GM12878 (cell line): ENCODE measurements at regions not wholly inside any gene's neighbourhood (a gene's known extent, or its start where the extent isn't known, plus 50 kb on each side); places are given as distances from the start of the nearest gene placed in this dataset.

Experiments
- CBX3 ChIP-seq: fragments of 200-600 bp; sonication (generic); IDR thresholded peaks from 2 replicates; pipeline ENCODE4 v1.6.1; 2016; ENCODE audit warnings: low read depth, borderline replicate concordance
- CHD2 ChIP-seq: IDR thresholded peaks from 2 replicates; pipeline ENCODE4 v1.6.1; 2011; ENCODE audit warnings: low read depth, low read length, improper control_type of control experiment, borderline replicate concordance
- FOXM1 ChIP-seq: IDR thresholded peaks from 2 replicates; pipeline ENCODE4 v1.6.1; 2012; ENCODE audit warnings: low read depth, mild to moderate bottlenecking, inconsistent platforms, low read length, moderate library complexity
- HDAC6 ChIP-seq: fragments of 200-600 bp; sonication (generic); IDR thresholded peaks from one replicate; pipeline ENCODE4 v1.8.0; 2017; ENCODE audit warnings: antibody characterized with exemption; ENCODE audit not compliant: unreplicated experiment
- MTA3 ChIP-seq: IDR thresholded peaks from 2 replicates; pipeline ENCODE4 v1.6.1; 2012; ENCODE audit warnings: low read length, inconsistent platforms, borderline replicate concordance
- PBX3 ChIP-seq: IDR thresholded peaks from 2 replicates; pipeline ENCODE4 v1.6.1; 2011; ENCODE audit warnings: mild to moderate bottlenecking, low read depth, low read length, moderate library complexity; ENCODE audit not compliant: insufficient replicate concordance
- POLR2A ChIP-seq: IDR thresholded peaks from 2 replicates; pipeline ENCODE4 v1.6.1; 2011; ENCODE audit warnings: low read depth, mild to moderate bottlenecking, low read length
- POLR2AphosphoS5 ChIP-seq: IDR thresholded peaks from 2 replicates; pipeline ENCODE4 v1.6.1; 2011; ENCODE audit warnings: mild to moderate bottlenecking, low read length, inconsistent platforms
- SREBF2 ChIP-seq: IDR thresholded peaks from 2 replicates; pipeline ENCODE4 v1.6.1; 2012; ENCODE audit warnings: mild to moderate bottlenecking, low read length
- STAT1 ChIP-seq: fragments of 450-650 bp; conservative IDR thresholded peaks from 2 replicates; pipeline ENCODE4 v1.6.1; 2014; ENCODE audit warnings: antibody characterized with exemption, mild to moderate bottlenecking
- USF1 ChIP-seq: IDR thresholded peaks from 2 replicates; pipeline ENCODE4 v1.6.1; 2011; ENCODE audit warnings: borderline replicate concordance, low read depth, mild to moderate bottlenecking, moderate library complexity, mixed read lengths, low read length; ENCODE audit not compliant: insufficient read depth; ENCODE audit errors: extremely low read length
- ZBED1 ChIP-seq: IDR thresholded peaks from 2 replicates; pipeline ENCODE4 v1.6.1; 2016; ENCODE audit warnings: borderline replicate concordance
- TF ChIP-seq, protein P1 (sequence below): IDR thresholded peaks from 2 replicates; pipeline ENCODE4 v1.6.1; 2012; ENCODE audit warnings: low read length, inconsistent platforms
- TF ChIP-seq, protein P2 (sequence below), 3 experiments: IDR thresholded peaks in 2 of 3; conservative IDR thresholded peaks in 1 of 3; 2 replicates each; pipeline ENCODE4 v1.5.1; 2011; ENCODE audit warnings: low read depth in 3 of 3, low read length in 3 of 3, mild to moderate bottlenecking in 3 of 3, control low read depth in 2 of 3, moderate library complexity in 2 of 3, inconsistent platforms in 1 of 3, mixed read lengths in 1 of 3; ENCODE audit not compliant: control insufficient read depth in 2 of 3, insufficient read depth in 1 of 3; ENCODE audit errors: extremely low read depth in 1 of 3

DNA sequence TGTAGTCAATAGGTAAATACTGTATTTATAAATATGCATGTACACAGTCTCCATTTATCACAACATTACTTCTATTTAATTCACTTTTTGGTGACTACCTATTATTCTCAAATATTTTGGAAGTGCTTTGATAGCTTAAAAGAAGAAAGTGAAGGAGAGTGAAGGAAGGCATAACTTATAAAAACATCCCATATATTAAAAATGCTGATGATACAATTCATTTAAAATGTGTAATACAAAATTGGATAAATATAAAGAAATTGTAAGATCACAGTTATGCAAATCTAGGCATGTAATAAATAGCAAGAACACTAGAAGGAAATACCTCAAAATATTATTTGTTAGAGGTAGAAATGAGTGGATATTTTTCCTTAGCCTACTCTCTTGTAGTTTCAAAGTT is 111.6 kb upstream of the ADTRP start:
- TF ChIP-seq CBX3 (no peak), MTA3 (no peak), HDAC6 (no peak), ZBED1 (no peak), SREBF2 (no peak), PBX3 (no peak), FOXM1 (no peak), POLR2AphosphoS5 (no peak), USF1 (no peak), STAT1 (no peak), CHD2 (no peak), POLR2A (no peak)
- TF ChIP-seq, protein P1, sequence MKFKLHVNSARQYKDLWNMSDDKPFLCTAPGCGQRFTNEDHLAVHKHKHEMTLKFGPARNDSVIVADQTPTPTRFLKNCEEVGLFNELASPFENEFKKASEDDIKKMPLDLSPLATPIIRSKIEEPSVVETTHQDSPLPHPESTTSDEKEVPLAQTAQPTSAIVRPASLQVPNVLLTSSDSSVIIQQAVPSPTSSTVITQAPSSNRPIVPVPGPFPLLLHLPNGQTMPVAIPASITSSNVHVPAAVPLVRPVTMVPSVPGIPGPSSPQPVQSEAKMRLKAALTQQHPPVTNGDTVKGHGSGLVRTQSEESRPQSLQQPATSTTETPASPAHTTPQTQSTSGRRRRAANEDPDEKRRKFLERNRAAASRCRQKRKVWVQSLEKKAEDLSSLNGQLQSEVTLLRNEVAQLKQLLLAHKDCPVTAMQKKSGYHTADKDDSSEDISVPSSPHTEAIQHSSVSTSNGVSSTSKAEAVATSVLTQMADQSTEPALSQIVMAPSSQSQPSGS: no peak
- TF ChIP-seq, protein P2, sequence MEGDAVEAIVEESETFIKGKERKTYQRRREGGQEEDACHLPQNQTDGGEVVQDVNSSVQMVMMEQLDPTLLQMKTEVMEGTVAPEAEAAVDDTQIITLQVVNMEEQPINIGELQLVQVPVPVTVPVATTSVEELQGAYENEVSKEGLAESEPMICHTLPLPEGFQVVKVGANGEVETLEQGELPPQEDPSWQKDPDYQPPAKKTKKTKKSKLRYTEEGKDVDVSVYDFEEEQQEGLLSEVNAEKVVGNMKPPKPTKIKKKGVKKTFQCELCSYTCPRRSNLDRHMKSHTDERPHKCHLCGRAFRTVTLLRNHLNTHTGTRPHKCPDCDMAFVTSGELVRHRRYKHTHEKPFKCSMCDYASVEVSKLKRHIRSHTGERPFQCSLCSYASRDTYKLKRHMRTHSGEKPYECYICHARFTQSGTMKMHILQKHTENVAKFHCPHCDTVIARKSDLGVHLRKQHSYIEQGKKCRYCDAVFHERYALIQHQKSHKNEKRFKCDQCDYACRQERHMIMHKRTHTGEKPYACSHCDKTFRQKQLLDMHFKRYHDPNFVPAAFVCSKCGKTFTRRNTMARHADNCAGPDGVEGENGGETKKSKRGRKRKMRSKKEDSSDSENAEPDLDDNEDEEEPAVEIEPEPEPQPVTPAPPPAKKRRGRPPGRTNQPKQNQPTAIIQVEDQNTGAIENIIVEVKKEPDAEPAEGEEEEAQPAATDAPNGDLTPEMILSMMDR (IDR thresholded peaks at IDR 0.05 in 2 of 3, conservative IDR thresholded peaks at IDR 0.05 in 1 of 3; ENCODE audit: control insufficient read depth in 2 of 3, extremely low read depth in 1 of 3, insufficient read depth in 1 of 3, low read depth in 3 of 3, low read length in 3 of 3): no peak
